WTC11 (cell line): ENCODE measurements at regions not wholly inside any gene's neighbourhood (a gene's known extent, or its start where the extent isn't known, plus 50 kb on each side); places are given as distances from the start of the nearest gene placed in this dataset.

Source experiments
- ATAC-seq: fragments of 200-7000 bp; cut with Tn5 transposase; 2 replicates; pipeline ENCODE4 v1.10.0; 2021; ENCODE audit warnings: mild to moderate bottlenecking, moderate library complexity
- CTCF ChIA-PET: fragments of 300-600 bp; sonication (Branson Sonifier 250); formaldehyde crosslinking; loops from one replicate; lab custom pipeline; 2021; ENCODE audit warnings: antibody characterized with exemption; lab: Charles Lee
- POLR2A ChIA-PET: fragments of 350-600 bp; sonication (Branson Sonifier 250); formaldehyde crosslinking; loops from one replicate; lab custom pipeline; 2021; ENCODE audit warnings: antibody characterized with exemption; lab: Charles Lee
- DNase-seq: peaks from one replicate; pipeline ENCODE4 v3.0.0; 2021; ENCODE audit warnings: low spot score
- H3K27ac Mint-ChIP-seq: 2 replicates; pipeline ENCODE4 v1.8.0; 2021; ENCODE audit warnings: mixed read lengths
- H3K27me3 Mint-ChIP-seq: 2 replicates; pipeline ENCODE4 v1.8.0; 2021; ENCODE audit warnings: low read depth, mild to moderate bottlenecking, moderate library complexity, mixed read lengths
- H3K36me3 Mint-ChIP-seq: 2 replicates; pipeline ENCODE4 v1.8.0; 2021; ENCODE audit warnings: mixed read lengths
- H3K4me1 Mint-ChIP-seq: 2 replicates; pipeline ENCODE4 v1.8.0; 2022; ENCODE audit warnings: mixed read lengths
- H3K4me3 Mint-ChIP-seq: 2 replicates; pipeline ENCODE4 v1.8.0; 2021; ENCODE audit warnings: mild to moderate bottlenecking, moderate library complexity, mixed read lengths
- H3K9me3 Mint-ChIP-seq: 2 replicates; pipeline ENCODE4 v1.8.0; 2021; ENCODE audit warnings: mixed read lengths
- ATF1 ChIP-seq: sonication (generic); formaldehyde crosslinking; IDR thresholded peaks from 2 replicates; pipeline ENCODE4 v1.8.1; 2023; ENCODE audit warnings: mild to moderate bottlenecking, moderate library complexity, missing genetic modification reagents
- GRHL2 ChIP-seq: fragments of 250-450 bp; sonication (Bioruptor Pico); IDR thresholded peaks from 2 replicates; pipeline ENCODE4 v1.8.0; 2022; ENCODE audit warnings: mild to moderate bottlenecking, moderate library complexity; ENCODE audit not compliant: insufficient replicate concordance, severe bottlenecking
- HMGA2 ChIP-seq: fragments of 250-450 bp; sonication (Bioruptor Pico); IDR thresholded peaks from 2 replicates; pipeline ENCODE4 v1.4.0; 2021; ENCODE audit warnings: mild to moderate bottlenecking, moderate library complexity
- MYBL2 ChIP-seq: sonication (generic); formaldehyde crosslinking; IDR thresholded peaks from 2 replicates; pipeline ENCODE4 v1.8.1; 2023; ENCODE audit warnings: mild to moderate bottlenecking, moderate library complexity, missing genetic modification reagents
- NFYB ChIP-seq: sonication (generic); formaldehyde crosslinking; conservative IDR thresholded peaks from 2 replicates; pipeline ENCODE4 v1.8.0; 2022; ENCODE audit warnings: low read depth, missing genetic modification reagents
- PRRX2 ChIP-seq: fragments of 250-450 bp; sonication (Bioruptor Pico); IDR thresholded peaks from 2 replicates; pipeline ENCODE4 v1.8.0; 2021; ENCODE audit warnings: mild to moderate bottlenecking
- RELA ChIP-seq: sonication (generic); formaldehyde crosslinking; IDR thresholded peaks from 2 replicates; pipeline ENCODE4 v1.8.1; 2022; ENCODE audit warnings: missing genetic modification reagents, mild to moderate bottlenecking, borderline replicate concordance
- TEAD1 ChIP-seq: sonication (generic); formaldehyde crosslinking; IDR thresholded peaks from 2 replicates; pipeline ENCODE4 v1.8.0; 2022; ENCODE audit warnings: mild to moderate bottlenecking, missing genetic modification reagents
- TF ChIP-seq, protein P1 (sequence below): sonication (generic); formaldehyde crosslinking; conservative IDR thresholded peaks from 2 replicates; pipeline ENCODE4 v1.8.1; 2022; ENCODE audit warnings: mild to moderate bottlenecking, missing genetic modification reagents
- TF ChIP-seq, protein P2 (sequence below): sonication (generic); formaldehyde crosslinking; IDR thresholded peaks from 2 replicates; pipeline ENCODE4 v1.8.1; 2022; ENCODE audit warnings: mild to moderate bottlenecking, missing genetic modification reagents, moderate library complexity, borderline replicate concordance
- TF ChIP-seq, protein P3 (sequence below): fragments of 250-450 bp; sonication (Bioruptor Pico); IDR thresholded peaks from 2 replicates; pipeline ENCODE4 v1.9.0; 2021; ENCODE audit warnings: mild to moderate bottlenecking
- TF ChIP-seq, protein P4 (sequence below): sonication (generic); formaldehyde crosslinking; IDR thresholded peaks from 2 replicates; pipeline ENCODE4 v1.8.0; 2022; ENCODE audit warnings: mild to moderate bottlenecking, missing genetic modification reagents
- TF ChIP-seq, protein P5 (sequence below): fragments of 250-450 bp; sonication (Bioruptor Pico); IDR thresholded peaks from 2 replicates; pipeline ENCODE4 v1.9.0; 2021; ENCODE audit warnings: mild to moderate bottlenecking
- TF ChIP-seq, protein P6 (sequence below): sonication (generic); formaldehyde crosslinking; IDR thresholded peaks from 2 replicates; pipeline ENCODE4 v1.8.0; 2022; ENCODE audit warnings: missing genetic modification reagents

DNA sequence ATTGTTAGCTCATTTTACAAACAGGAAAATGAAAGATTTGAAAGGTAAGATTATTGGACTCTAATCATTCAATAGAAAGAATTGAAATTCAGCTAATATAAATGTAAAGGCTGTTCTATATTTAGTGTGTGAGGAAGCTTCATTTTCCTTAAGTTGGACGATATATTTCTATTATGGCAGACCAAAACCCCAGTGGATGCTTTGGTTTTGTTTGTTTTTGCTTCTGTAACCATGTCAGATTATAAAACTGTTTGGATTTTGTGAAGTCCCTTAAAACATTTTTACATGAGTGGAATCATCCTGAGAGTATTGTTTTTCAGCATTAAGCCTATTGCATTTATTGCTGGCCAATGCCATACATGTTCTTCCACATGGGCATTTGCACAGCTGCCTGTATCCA is 110.2 kb upstream of the ENPEP start (continued):
- TF ChIP-seq NFYB (CRISPR knock-in tag) (no peak), MYBL2 (CRISPR knock-in tag) (no peak), GRHL2 (CRISPR knock-in tag) (no peak), PRRX2 (CRISPR knock-in tag) (no peak)

DNA sequence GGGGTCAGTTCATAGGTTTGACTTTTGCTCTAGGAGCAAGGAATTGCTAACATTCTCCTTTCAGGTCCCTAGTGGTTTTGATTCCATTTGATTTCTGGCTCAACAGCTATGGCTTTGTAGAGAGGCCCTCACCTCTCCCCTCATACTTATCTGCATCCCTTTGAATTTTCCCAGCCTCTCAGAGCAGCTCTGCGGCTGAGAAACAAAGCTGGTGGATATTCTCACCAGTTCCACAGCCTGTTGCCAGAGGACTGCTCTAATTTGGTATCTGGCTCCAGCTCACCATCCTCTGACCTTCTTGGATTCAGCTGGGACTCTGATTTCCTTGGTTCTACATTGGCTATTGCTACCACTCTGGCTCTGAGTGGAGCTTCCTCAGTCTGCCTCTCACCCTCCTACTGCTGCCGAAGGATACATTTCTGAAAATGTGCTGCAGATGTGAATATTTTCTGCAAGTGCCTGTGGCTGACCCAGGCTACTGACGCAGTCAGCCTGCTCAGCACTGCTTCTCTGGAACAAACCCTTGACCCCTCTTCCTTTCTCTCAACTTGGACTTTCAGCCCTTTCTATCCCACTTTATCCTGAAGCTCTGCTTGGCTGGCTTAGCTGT is 110.9 kb upstream of the ENPEP start:
- ChIA-PET CTCF (interaction anchor here (1.1 to 3.2 kb wide), 3 partner anchors 20 to 153 kb away, joined by 3 to 7 read pairs (median 3); no protein-coding TSS in a partner anchor), POLR2A (no interaction called here)
- Mint-ChIP-seq H3K36me3 (no peaks in the 10 kb centered on the region), H3K4me3 (no peak overlapping the region), H3K27ac (no peak overlapping the region), H3K9me3 (0 out of 2 replicates have a peak, but pooled peaks cover 2% of the 10 kb centered on the region), H3K4me1 (no peaks in the 10 kb centered on the region), H3K27me3 (no peaks in the 10 kb centered on the region; the same call in 1 of the 2 replicates)
- no peak for ATAC-seq
- TF ChIP-seq, protein P1, sequence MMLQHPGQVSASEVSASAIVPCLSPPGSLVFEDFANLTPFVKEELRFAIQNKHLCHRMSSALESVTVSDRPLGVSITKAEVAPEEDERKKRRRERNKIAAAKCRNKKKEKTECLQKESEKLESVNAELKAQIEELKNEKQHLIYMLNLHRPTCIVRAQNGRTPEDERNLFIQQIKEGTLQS (CRISPR knock-in tag) = no peak
- TF ChIP-seq, protein P2, sequence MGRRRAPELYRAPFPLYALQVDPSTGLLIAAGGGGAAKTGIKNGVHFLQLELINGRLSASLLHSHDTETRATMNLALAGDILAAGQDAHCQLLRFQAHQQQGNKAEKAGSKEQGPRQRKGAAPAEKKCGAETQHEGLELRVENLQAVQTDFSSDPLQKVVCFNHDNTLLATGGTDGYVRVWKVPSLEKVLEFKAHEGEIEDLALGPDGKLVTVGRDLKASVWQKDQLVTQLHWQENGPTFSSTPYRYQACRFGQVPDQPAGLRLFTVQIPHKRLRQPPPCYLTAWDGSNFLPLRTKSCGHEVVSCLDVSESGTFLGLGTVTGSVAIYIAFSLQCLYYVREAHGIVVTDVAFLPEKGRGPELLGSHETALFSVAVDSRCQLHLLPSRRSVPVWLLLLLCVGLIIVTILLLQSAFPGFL = no peak
- no peak for TF ChIP-seq RELA
- TF ChIP-seq, protein P3, sequence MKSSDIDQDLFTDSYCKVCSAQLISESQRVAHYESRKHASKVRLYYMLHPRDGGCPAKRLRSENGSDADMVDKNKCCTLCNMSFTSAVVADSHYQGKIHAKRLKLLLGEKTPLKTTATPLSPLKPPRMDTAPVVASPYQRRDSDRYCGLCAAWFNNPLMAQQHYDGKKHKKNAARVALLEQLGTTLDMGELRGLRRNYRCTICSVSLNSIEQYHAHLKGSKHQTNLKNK = no peak
- TF ChIP-seq TEAD1 (CRISPR knock-in tag) = no peak
- TF ChIP-seq MYBL2 (CRISPR knock-in tag) = no peak
- TF ChIP-seq HMGA2 = no peak
- TF ChIP-seq, protein P4, sequence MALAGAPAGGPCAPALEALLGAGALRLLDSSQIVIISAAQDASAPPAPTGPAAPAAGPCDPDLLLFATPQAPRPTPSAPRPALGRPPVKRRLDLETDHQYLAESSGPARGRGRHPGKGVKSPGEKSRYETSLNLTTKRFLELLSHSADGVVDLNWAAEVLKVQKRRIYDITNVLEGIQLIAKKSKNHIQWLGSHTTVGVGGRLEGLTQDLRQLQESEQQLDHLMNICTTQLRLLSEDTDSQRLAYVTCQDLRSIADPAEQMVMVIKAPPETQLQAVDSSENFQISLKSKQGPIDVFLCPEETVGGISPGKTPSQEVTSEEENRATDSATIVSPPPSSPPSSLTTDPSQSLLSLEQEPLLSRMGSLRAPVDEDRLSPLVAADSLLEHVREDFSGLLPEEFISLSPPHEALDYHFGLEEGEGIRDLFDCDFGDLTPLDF (CRISPR knock-in tag) = no peak
- TF ChIP-seq ATF1 (CRISPR knock-in tag) = no peak
- no peak for DNase-seq

DNA sequence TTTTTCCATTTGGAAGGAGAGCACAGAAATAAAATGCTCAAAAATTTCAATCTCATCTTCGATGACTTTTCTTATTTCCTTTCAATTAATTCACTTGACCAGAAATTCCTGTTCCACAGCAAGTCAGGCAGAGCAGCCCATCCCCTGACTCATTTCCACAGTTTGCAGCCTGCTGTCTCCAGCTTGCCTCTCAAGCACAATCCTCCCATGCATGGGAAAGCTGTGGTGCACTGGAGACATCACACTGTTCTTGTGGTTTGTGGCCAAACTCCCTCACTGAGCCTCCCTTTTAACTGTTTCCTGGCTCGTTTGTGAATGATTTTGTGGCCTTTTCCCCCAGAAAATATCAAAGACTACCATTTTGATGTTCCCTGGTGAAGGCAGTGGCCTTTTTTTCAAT is 114.0 kb upstream of the ENPEP start:
- no peaks in the 10 kb centered on the region; the same call in none of the 2 replicates for H3K27me3 Mint-ChIP-seq
- DNase-seq = no peak
- no peak overlapping the region for H3K4me3 Mint-ChIP-seq
- no peaks in the 10 kb centered on the region for H3K4me1 Mint-ChIP-seq
- ATAC-seq = peak; percentile 28; the same call in 1 of the 2 replicates
- no peak overlapping the region for H3K27ac Mint-ChIP-seq
- no peaks in the 10 kb centered on the region for H3K36me3 Mint-ChIP-seq
- ChIA-PET CTCF (interaction anchor here (3.2 kb wide), 1 partner anchor 17 kb away, joined by 7 read pairs; no protein-coding TSS in a partner anchor), POLR2A (no interaction called here)
- TF ChIP-seq, protein P5, sequence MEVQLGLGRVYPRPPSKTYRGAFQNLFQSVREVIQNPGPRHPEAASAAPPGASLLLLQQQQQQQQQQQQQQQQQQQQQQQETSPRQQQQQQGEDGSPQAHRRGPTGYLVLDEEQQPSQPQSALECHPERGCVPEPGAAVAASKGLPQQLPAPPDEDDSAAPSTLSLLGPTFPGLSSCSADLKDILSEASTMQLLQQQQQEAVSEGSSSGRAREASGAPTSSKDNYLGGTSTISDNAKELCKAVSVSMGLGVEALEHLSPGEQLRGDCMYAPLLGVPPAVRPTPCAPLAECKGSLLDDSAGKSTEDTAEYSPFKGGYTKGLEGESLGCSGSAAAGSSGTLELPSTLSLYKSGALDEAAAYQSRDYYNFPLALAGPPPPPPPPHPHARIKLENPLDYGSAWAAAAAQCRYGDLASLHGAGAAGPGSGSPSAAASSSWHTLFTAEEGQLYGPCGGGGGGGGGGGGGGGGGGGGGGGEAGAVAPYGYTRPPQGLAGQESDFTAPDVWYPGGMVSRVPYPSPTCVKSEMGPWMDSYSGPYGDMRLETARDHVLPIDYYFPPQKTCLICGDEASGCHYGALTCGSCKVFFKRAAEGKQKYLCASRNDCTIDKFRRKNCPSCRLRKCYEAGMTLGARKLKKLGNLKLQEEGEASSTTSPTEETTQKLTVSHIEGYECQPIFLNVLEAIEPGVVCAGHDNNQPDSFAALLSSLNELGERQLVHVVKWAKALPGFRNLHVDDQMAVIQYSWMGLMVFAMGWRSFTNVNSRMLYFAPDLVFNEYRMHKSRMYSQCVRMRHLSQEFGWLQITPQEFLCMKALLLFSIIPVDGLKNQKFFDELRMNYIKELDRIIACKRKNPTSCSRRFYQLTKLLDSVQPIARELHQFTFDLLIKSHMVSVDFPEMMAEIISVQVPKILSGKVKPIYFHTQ (CRISPR knock-in tag) = no peak
- TF ChIP-seq, protein P6, sequence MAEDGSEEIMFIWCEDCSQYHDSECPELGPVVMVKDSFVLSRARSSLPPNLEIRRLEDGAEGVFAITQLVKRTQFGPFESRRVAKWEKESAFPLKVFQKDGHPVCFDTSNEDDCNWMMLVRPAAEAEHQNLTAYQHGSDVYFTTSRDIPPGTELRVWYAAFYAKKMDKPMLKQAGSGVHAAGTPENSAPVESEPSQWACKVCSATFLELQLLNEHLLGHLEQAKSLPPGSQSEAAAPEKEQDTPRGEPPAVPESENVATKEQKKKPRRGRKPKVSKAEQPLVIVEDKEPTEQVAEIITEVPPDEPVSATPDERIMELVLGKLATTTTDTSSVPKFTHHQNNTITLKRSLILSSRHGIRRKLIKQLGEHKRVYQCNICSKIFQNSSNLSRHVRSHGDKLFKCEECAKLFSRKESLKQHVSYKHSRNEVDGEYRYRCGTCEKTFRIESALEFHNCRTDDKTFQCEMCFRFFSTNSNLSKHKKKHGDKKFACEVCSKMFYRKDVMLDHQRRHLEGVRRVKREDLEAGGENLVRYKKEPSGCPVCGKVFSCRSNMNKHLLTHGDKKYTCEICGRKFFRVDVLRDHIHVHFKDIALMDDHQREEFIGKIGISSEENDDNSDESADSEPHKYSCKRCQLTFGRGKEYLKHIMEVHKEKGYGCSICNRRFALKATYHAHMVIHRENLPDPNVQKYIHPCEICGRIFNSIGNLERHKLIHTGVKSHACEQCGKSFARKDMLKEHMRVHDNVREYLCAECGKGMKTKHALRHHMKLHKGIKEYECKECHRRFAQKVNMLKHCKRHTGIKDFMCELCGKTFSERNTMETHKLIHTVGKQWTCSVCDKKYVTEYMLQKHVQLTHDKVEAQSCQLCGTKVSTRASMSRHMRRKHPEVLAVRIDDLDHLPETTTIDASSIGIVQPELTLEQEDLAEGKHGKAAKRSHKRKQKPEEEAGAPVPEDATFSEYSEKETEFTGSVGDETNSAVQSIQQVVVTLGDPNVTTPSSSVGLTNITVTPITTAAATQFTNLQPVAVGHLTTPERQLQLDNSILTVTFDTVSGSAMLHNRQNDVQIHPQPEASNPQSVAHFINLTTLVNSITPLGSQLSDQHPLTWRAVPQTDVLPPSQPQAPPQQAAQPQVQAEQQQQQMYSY (CRISPR knock-in tag) = peak; percentile 29; the same call in 1 of the 2 replicates
- TF ChIP-seq, protein P3 = no peak
- TF ChIP-seq, all 79 proteins: peak for 1
- H3K9me3 Mint-ChIP-seq = no peaks in the 10 kb centered on the region
